Nephron progenitor cell (in vitro differentiated cells): ENCODE measurements at regions not wholly inside any gene's neighbourhood (a gene's known extent, or its start where the extent isn't known, plus 50 kb on each side); places are given as distances from the start of the nearest gene placed in this dataset.

Experiments
- DNase-seq: peaks from one replicate; pipeline ENCODE4 v3.0.0; 2021
- H3K27ac Mint-ChIP-seq: 2 replicates; pipeline ENCODE4 v1.8.0; 2021; ENCODE audit warnings: mild to moderate bottlenecking, moderate library complexity, mixed read lengths
- H3K27me3 Mint-ChIP-seq: 2 replicates; pipeline ENCODE4 v1.8.0; 2021; ENCODE audit warnings: mild to moderate bottlenecking, low read depth, mixed read lengths; ENCODE audit not compliant: poor library complexity
- H3K36me3 Mint-ChIP-seq: 2 replicates; pipeline ENCODE4 v1.8.0; 2021; ENCODE audit warnings: low read depth, mixed read lengths
- H3K4me1 Mint-ChIP-seq: 2 replicates; pipeline ENCODE4 v1.8.0; 2021; ENCODE audit warnings: mixed read lengths
- H3K4me3 Mint-ChIP-seq: 2 replicates; pipeline ENCODE4 v1.8.0; 2021; ENCODE audit warnings: mild to moderate bottlenecking, moderate library complexity, mixed read lengths
- H3K9me3 Mint-ChIP-seq: 2 replicates; pipeline ENCODE4 v1.8.0; 2021; ENCODE audit warnings: mild to moderate bottlenecking, moderate library complexity, mixed read lengths
- CTCF ChIP-seq: fragments of 200-600 bp; sonication (generic); IDR thresholded peaks from 2 replicates; pipeline ENCODE4 v1.5.0; 2021; ENCODE audit warnings: antibody characterized with exemption

DNA sequence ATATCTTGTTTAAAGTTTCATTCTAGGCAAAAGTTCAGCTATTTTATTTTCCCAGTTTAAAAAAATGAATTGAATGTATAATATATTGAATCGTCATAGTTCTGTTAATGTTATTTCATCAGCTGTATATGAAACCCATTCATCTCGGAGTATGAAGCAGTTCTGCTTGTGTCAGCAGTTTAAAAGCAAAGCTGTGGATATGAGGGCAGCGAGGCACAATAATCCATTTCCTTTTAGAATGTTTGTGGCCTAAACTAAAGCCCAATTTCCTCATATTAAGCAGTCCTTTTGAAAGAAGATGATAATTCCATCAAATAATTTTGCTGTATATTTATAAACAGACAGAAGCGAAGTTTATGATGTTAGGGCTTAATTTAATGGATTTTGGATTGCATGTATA is 300.1 kb downstream of the SAMD5 start:
- Mint-ChIP-seq H3K9me3 (peaks cover 12% of the 10 kb centered on the region), H3K4me1 (no peaks in the 10 kb centered on the region), H3K27ac (no peak overlapping the region), H3K36me3 (no peaks in the 10 kb centered on the region), H3K27me3 (peaks cover 4% of the 10 kb centered on the region), H3K4me3 (no peak overlapping the region)
- no peak for DNase-seq
- no peak for TF ChIP-seq CTCF

DNA sequence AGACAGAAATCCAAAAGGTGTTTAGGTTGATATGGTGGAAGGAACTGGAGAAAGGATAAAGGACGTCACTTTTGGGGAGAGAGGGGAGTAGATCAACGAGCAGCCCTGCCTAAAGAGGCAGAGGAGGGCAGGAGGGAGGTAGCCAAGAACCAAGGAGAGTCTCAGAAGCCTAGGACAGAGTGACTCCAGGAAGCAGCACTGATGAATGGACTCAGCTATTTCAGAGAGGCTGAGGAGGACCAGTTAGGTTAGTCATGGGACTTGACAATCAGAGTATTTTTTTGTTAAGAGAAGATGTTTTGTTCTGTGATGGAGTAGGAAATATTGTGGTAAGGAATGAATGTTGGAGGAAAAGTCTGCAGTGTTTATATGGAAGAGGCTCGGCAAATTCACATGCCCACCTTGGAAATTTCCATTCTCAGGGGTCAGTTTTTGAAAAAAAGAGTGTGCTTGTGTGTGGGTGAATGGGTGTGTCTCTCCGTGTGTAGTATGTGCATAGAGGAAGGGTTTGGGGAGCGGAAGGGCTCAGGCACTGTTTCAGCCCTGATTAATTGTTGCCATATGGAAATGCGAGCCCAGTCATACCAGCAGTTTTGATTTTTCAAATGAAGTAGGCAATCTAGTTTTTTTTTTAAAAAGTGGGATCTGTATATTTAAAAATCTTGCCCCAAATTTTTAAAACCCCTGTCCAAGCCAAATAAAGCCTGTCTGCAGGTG is 303.6 kb downstream of the SAMD5 start:
- Mint-ChIP-seq H3K4me1 (no peaks in the 10 kb centered on the region), H3K27me3 (peaks cover 10% of the 10 kb centered on the region), H3K36me3 (no peaks in the 10 kb centered on the region), H3K4me3 (no peak overlapping the region), H3K27ac (no peak overlapping the region), H3K9me3 (no peaks in the 10 kb centered on the region)
- no peak for TF ChIP-seq CTCF
- DNase-seq: no peak

DNA sequence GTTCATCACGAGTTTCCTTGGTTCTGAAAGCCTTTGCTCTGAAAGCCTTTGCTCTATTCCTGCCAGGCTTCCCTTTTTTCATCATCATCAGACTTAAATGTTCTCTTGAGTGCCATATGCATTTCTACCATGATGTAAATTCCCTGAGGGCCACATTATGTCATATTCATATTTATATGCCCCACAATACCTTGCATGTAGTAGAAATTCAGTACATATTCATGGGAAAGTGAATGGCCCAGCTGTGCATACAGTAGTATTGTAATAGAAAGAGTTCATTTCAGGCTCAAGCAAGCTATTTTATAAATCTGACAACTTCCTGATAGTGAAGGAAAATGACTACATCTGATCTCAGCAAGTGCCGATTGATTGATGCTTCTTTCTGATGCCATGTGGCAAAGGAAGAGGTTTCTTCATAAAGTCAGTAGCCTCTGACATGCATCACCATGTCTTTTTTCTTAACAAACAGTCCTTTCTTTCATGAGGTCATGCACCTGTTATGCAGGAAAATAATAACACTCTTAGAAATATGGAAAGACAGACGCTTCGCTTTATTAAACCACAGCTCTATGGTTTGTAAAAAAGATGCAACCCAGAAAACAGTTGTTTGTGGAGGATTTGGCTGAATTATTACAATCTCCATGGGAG is 308.7 kb downstream of the SAMD5 start:
- peaks cover 5% of the 10 kb centered on the region for H3K27me3 Mint-ChIP-seq
- no peak for TF ChIP-seq CTCF
- no peak overlapping the region for H3K27ac Mint-ChIP-seq
- H3K36me3 Mint-ChIP-seq: no peaks in the 10 kb centered on the region
- no peak for DNase-seq
- no peaks in the 10 kb centered on the region for H3K9me3 Mint-ChIP-seq
- no peak overlapping the region for H3K4me3 Mint-ChIP-seq
- no peaks in the 10 kb centered on the region for H3K4me1 Mint-ChIP-seq

- H3K4me3 Mint-ChIP-seq: no peak overlapping the region
- TF ChIP-seq CTCF: no peak
- H3K36me3 Mint-ChIP-seq: no peaks in the 10 kb centered on the region
- no peak for DNase-seq
- no peaks in the 10 kb centered on the region for H3K4me1 Mint-ChIP-seq
- no peak overlapping the region for H3K27ac Mint-ChIP-seq
- H3K27me3 Mint-ChIP-seq: peaks cover 2% of the 10 kb centered on the region
- no peaks in the 10 kb centered on the region for H3K9me3 Mint-ChIP-seq
Measured at GRCh38 chr6:147820520-147820919, 312.0 kb downstream of the SAMD5 start.

- TF ChIP-seq CTCF: no peak
- no peaks in the 10 kb centered on the region for H3K27me3 Mint-ChIP-seq
- H3K27ac Mint-ChIP-seq: no peak overlapping the region
- no peak for DNase-seq
- no peaks in the 10 kb centered on the region for H3K36me3 Mint-ChIP-seq
- no peaks in the 10 kb centered on the region for H3K4me1 Mint-ChIP-seq
- no peaks in the 10 kb centered on the region for H3K9me3 Mint-ChIP-seq
- H3K4me3 Mint-ChIP-seq: no peak overlapping the region
Measured at GRCh38 chr6:147821295-147821897, 312.9 kb downstream of the SAMD5 start.

DNA sequence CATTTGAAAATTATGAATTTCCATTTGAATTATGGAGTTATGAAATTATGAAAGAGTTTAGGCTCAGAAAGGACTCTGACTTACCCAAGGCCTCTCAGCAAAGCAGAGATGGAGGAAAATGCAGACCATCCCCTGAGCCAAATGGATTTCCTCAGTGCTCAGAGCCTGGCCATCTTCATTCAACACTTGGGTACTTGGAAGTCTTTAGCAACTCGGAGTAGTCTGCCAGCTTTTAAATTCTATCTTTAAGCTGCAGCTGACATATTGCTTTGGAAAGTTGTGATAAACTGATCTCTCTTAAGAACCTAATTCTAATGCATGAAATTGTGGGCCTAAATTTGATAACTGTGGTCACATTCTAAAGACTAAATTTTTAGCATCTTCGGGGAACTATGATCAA is 315.4 kb downstream of the SAMD5 start:
- no peak for TF ChIP-seq CTCF
- no peak for DNase-seq
- Mint-ChIP-seq H3K36me3 (no peaks in the 10 kb centered on the region), H3K9me3 (no peaks in the 10 kb centered on the region), H3K4me1 (no peaks in the 10 kb centered on the region), H3K27me3 (no peaks in the 10 kb centered on the region), H3K4me3 (no peak overlapping the region), H3K27ac (no peak overlapping the region)
